ENCODE measurements at regions not wholly inside any gene's neighbourhood (a gene's known extent, or its start where the extent isn't known, plus 50 kb on each side); places are given as distances from the start of the nearest gene placed in this dataset.

GRCh38 chr17:83152745-83153611, 73.6 kb downstream of the METRNL start:
- TF ChIP-seq CTCF (conservative IDR thresholded peaks at IDR 0.05) (no peak), ZFX (IDR thresholded peaks at IDR 0.05) (no peak)
